OCI-LY3 (cell line): ENCODE measurements at regions not wholly inside any gene's neighbourhood (a gene's known extent, or its start where the extent isn't known, plus 50 kb on each side); places are given as distances from the start of the nearest gene placed in this dataset.

Source experiments
- EZH2phosphoT487 ChIP-seq: fragments of 200-600 bp; shearing (Covaris generic); IDR thresholded peaks from 2 replicates; pipeline ENCODE4 v1.6.1; 2018; ENCODE audit warnings: antibody characterized with exemption, mixed run types, low read depth
- TF ChIP-seq, protein P1 (sequence below): fragments of 200-600, 300-600 bp; sonication (generic); IDR thresholded peaks from 2 replicates; pipeline ENCODE4 v1.5.1; 2014; ENCODE audit warnings: antibody characterized with exemption, low read length, low read depth

GRCh38 chr16:22727285-22728166, 86.4 kb upstream of the HS3ST2 start:
- TF ChIP-seq, protein P1, sequence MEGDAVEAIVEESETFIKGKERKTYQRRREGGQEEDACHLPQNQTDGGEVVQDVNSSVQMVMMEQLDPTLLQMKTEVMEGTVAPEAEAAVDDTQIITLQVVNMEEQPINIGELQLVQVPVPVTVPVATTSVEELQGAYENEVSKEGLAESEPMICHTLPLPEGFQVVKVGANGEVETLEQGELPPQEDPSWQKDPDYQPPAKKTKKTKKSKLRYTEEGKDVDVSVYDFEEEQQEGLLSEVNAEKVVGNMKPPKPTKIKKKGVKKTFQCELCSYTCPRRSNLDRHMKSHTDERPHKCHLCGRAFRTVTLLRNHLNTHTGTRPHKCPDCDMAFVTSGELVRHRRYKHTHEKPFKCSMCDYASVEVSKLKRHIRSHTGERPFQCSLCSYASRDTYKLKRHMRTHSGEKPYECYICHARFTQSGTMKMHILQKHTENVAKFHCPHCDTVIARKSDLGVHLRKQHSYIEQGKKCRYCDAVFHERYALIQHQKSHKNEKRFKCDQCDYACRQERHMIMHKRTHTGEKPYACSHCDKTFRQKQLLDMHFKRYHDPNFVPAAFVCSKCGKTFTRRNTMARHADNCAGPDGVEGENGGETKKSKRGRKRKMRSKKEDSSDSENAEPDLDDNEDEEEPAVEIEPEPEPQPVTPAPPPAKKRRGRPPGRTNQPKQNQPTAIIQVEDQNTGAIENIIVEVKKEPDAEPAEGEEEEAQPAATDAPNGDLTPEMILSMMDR: no peak
- no peak for TF ChIP-seq EZH2phosphoT487
